PFSK-1 (cell line): ENCODE measurements at regions not wholly inside any gene's neighbourhood (a gene's known extent, or its start where the extent isn't known, plus 50 kb on each side); places are given as distances from the start of the nearest gene placed in this dataset.
A peak's percentile ranks its signal among the peaks of the same experiment; 100 is the strongest.

Experiments
- FOXP2 ChIP-seq: optimal IDR thresholded peaks from 2 replicates; pipeline ENCODE3; 2011; ENCODE audit warnings: borderline replicate concordance, control low read depth, inconsistent platforms; ENCODE audit not compliant: insufficient read depth; ENCODE audit errors: extremely low read length, extremely low read depth
- POLR2AphosphoS5 ChIP-seq: IDR thresholded peaks from 2 replicates; pipeline ENCODE4 v1.6.1; 2012; ENCODE audit warnings: low read depth, mild to moderate bottlenecking, control low read depth, low read length, moderate library complexity
- SIN3A ChIP-seq: IDR thresholded peaks from 2 replicates; pipeline ENCODE4 v1.6.1; 2012; ENCODE audit warnings: mild to moderate bottlenecking, low read length, moderate library complexity, borderline replicate concordance; ENCODE audit not compliant: insufficient read depth
- TAF1 ChIP-seq: IDR thresholded peaks from 2 replicates; pipeline ENCODE4 v1.6.1; 2012; ENCODE audit warnings: low read length, control low read depth, borderline replicate concordance; ENCODE audit not compliant: insufficient read depth
- TF ChIP-seq, protein P1 (sequence below), 2 experiments: IDR thresholded peaks; 2 replicates each; pipeline versions ENCODE4 v1.6.1 to v1.8.0; 2011 to 2012; ENCODE audit warnings: low read depth in 2 of 2, low read length in 2 of 2, control low read depth in 1 of 2, inconsistent platforms in 1 of 2, mild to moderate bottlenecking in 1 of 2, moderate library complexity in 1 of 2; ENCODE audit not compliant: insufficient read depth in 1 of 2

- TF ChIP-seq, protein P1, sequence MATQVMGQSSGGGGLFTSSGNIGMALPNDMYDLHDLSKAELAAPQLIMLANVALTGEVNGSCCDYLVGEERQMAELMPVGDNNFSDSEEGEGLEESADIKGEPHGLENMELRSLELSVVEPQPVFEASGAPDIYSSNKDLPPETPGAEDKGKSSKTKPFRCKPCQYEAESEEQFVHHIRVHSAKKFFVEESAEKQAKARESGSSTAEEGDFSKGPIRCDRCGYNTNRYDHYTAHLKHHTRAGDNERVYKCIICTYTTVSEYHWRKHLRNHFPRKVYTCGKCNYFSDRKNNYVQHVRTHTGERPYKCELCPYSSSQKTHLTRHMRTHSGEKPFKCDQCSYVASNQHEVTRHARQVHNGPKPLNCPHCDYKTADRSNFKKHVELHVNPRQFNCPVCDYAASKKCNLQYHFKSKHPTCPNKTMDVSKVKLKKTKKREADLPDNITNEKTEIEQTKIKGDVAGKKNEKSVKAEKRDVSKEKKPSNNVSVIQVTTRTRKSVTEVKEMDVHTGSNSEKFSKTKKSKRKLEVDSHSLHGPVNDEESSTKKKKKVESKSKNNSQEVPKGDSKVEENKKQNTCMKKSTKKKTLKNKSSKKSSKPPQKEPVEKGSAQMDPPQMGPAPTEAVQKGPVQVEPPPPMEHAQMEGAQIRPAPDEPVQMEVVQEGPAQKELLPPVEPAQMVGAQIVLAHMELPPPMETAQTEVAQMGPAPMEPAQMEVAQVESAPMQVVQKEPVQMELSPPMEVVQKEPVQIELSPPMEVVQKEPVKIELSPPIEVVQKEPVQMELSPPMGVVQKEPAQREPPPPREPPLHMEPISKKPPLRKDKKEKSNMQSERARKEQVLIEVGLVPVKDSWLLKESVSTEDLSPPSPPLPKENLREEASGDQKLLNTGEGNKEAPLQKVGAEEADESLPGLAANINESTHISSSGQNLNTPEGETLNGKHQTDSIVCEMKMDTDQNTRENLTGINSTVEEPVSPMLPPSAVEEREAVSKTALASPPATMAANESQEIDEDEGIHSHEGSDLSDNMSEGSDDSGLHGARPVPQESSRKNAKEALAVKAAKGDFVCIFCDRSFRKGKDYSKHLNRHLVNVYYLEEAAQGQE (IDR thresholded peaks at IDR 0.05; ENCODE audit: insufficient read depth in 1 of 2, low read depth in 2 of 2, low read length in 2 of 2), result no peak
- TF ChIP-seq FOXP2 (no peak), TAF1 (no peak), SIN3A (no peak), POLR2AphosphoS5 (no peak)
These were observed 65.5 kb downstream of the GGTLC2 start for GRCh38 chr22:22709719-22710445.

DNA sequence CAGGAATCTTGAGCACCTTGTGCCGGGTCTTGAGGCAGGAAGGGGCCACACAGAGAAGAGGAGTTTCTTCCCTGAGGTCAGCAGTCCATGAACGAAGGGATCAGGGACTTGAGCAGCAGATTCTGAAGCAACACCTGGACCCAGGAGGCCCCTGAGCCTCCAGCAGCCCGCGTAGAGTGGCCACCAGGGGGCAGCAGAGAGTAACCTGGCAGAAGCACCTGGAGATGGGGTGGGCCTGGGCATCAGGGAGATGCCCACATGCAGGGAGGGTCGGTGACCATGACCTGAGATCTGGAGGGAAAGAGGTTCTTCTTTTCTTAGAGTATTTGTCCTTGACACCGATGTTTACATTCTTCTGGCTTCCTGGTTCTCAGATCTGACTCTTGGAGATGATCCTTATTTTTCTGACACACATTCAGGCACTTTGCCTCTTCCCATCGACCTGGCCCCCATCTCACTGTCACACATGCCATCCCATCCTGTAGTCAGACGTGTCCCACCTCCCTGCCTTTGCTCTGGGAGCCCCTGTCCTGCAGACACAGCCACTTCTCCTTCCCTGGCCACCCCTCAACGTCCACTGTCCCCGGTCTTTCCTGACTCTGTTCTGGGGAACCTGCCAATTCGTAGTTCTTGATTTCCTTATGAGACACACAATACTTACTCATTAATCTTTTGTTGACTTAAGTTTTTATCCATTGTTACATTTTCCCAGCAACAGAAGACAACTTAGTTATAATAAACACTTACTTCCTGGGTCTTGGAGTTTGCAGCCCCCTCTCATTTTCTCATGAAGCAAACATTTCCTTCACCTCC, 66.5 kb downstream of the GGTLC2 start:
- TF ChIP-seq FOXP2 (no peak), SIN3A (no peak), TAF1 (no peak), POLR2AphosphoS5 (no peak)
- TF ChIP-seq, protein P1 (IDR thresholded peaks at IDR 0.05; ENCODE audit: insufficient read depth in 1 of 2, low read depth in 2 of 2, low read length in 2 of 2), result no peak

GRCh38 chr22:22711532-22711913, 67.1 kb downstream of the GGTLC2 start:
- no peak for TF ChIP-seq POLR2AphosphoS5
- TF ChIP-seq, protein P1 (IDR thresholded peaks at IDR 0.05; ENCODE audit: insufficient read depth in 1 of 2, low read depth in 2 of 2, low read length in 2 of 2), result 0 out of 4 replicates have a peak, but pooled peaks of 1 of the 2 experiments have one; percentile 34
- no peak for TF ChIP-seq FOXP2
- no peak for TF ChIP-seq TAF1
- no peak for TF ChIP-seq SIN3A

DNA sequence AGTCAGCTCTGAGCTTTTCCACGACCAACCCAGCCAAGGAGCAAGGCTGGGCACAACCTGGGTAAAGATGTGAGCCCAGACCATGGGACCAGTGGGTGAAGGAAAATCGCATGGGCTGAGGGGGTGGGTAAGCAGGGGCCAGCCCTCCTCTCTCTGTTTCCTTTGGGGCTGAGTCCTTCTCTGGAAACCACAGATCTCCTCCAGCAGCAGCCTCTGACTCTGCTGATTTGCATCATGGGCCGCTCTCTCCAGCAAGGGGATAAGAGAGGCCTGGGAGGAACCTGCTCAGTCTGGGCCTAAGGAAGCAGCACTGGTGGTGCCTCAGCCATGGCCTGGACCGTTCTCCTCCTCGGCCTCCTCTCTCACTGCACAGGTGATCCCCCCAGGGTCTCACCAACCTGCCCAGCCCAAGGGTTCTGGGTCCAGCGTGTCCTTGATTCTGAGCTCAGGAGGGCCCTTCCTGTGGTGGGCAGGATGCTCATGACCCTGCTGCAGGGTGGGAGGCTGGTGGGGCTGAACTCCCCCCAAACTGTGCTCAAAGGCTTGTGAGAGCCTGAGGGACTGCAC, 67.8 kb downstream of the GGTLC2 start:
- TF ChIP-seq TAF1 (no peak), FOXP2 (no peak), SIN3A (no peak), POLR2AphosphoS5 (no peak)
- TF ChIP-seq, protein P1 (IDR thresholded peaks at IDR 0.05; ENCODE audit: insufficient read depth in 1 of 2, low read depth in 2 of 2, low read length in 2 of 2), result no peak
